Natural killer cell (primary cell): ENCODE measurements at regions not wholly inside any gene's neighbourhood (a gene's known extent, or its start where the extent isn't known, plus 50 kb on each side); places are given as distances from the start of the nearest gene placed in this dataset.

Source experiments
- ATAC-seq, 3 donors: fragments of 150-1000 bp in 2 of 3; fragments of 200-7000 bp in 1 of 3; cut with Tn5 transposase; 1 replicate in 1 of 3; 2 replicates in 2 of 3; pipeline ENCODE4 v1.10.0; 2021; ENCODE audit warnings: mild to moderate bottlenecking in 2 of 3, moderate library complexity in 2 of 3
- DNase-seq, 2 donors: peaks; one replicate each; pipeline versions ENCODE4 v3.0.0 to v3.0.0-alpha.2; 2013 to 2021; ENCODE audit warnings: mixed read lengths in 1 of 2
- H3K27ac ChIP-seq: one replicate; pipeline ENCODE4 v1.5.1; 2013; ENCODE audit warnings: mild to moderate bottlenecking, low read length
- H3K27me3 ChIP-seq: one replicate; pipeline ENCODE4 v1.6.1; 2013; ENCODE audit warnings: low read length; ENCODE audit not compliant: control insufficient read depth, insufficient read depth
- H3K36me3 ChIP-seq: one replicate; pipeline ENCODE4 v1.6.1; 2013; ENCODE audit warnings: low read length; ENCODE audit not compliant: control insufficient read depth, insufficient read depth
- H3K4me1 ChIP-seq: one replicate; pipeline ENCODE4 v1.6.1; 2013; ENCODE audit warnings: low read length; ENCODE audit not compliant: control insufficient read depth, insufficient read depth
- H3K4me3 ChIP-seq: one replicate; pipeline ENCODE4 v1.5.1; 2013; ENCODE audit warnings: low read length
- H3K9me3 ChIP-seq: one replicate; pipeline ENCODE4 v1.6.1; 2013; ENCODE audit warnings: low read length; ENCODE audit not compliant: control insufficient read depth, insufficient read depth
- H3K27ac Mint-ChIP-seq, 2 donors: one replicate each; pipeline ENCODE4 v1.8.0; 2022; ENCODE audit warnings: mild to moderate bottlenecking in 2 of 2, mixed read lengths in 2 of 2, moderate library complexity in 1 of 2
- H3K27me3 Mint-ChIP-seq, 2 donors: one replicate each; pipeline ENCODE4 v1.8.0; 2022; ENCODE audit warnings: low read depth in 2 of 2, mixed read lengths in 2 of 2
- H3K36me3 Mint-ChIP-seq: one replicate; pipeline ENCODE4 v1.8.0; 2022; ENCODE audit warnings: mixed read lengths
- H3K4me1 Mint-ChIP-seq, 2 donors: one replicate each; pipeline ENCODE4 v1.8.0; 2022; ENCODE audit warnings: mixed read lengths in 2 of 2
- H3K4me3 Mint-ChIP-seq: one replicate; pipeline ENCODE4 v1.8.0; 2022; ENCODE audit warnings: mild to moderate bottlenecking, moderate library complexity, mixed read lengths
- H3K9me3 Mint-ChIP-seq, 2 donors: one replicate each; pipeline ENCODE4 v1.8.0; 2022; ENCODE audit warnings: mixed read lengths in 2 of 2
- WGBS: methylation state at CpG from one replicate; pipeline ENCODE4 v1.1.7; 2013; ENCODE audit warnings: missing lambda C conversion rate; ENCODE audit not compliant: insufficient coverage; 5-methylcytosine and 5-hydroxymethylcytosine counted together
- intact Hi-C: fragments of 100-400 bp; cut with micrococcal nuclease; formaldehyde crosslinking; loops from one replicate; pipeline ENCODE4 v1.14.2; 2022
- TF ChIP-seq, protein P1 (sequence below): fragments of 200-600 bp; IDR thresholded peaks from one replicate; pipeline ENCODE4 v1.8.0; 2022; ENCODE audit warnings: antibody characterized with exemption

DNA sequence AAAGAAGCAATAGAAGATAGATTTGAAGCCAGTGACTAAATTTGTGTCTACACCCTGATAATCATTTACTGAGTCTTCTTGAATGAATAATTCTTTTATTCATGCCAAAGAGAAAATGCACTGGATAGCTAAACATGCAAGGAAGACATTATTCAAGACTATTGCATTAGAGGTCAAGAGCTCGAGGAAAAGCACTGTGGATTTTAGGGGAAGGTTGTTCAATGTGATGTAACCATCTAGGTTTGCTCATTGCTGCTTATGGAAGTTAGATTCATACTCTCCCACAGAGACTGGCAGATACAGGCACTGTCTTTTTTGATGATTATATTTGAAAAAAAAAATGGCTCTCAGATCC, 682.1 kb downstream of the KCNA4 start:
- no peak overlapping the region for H3K27ac Mint-ChIP-seq
- no peaks in the 10 kb centered on the region for H3K4me1 ChIP-seq
- H3K4me3 ChIP-seq: no peak overlapping the region
- ATAC-seq: no peak
- H3K4me1 Mint-ChIP-seq: no peaks in the 10 kb centered on the region
- no peaks in the 10 kb centered on the region for H3K36me3 Mint-ChIP-seq
- intact Hi-C loops: no loop called here
- WGBS: 71% methylated on average over 1 of the region's 1 CpG
- TF ChIP-seq, protein P1, sequence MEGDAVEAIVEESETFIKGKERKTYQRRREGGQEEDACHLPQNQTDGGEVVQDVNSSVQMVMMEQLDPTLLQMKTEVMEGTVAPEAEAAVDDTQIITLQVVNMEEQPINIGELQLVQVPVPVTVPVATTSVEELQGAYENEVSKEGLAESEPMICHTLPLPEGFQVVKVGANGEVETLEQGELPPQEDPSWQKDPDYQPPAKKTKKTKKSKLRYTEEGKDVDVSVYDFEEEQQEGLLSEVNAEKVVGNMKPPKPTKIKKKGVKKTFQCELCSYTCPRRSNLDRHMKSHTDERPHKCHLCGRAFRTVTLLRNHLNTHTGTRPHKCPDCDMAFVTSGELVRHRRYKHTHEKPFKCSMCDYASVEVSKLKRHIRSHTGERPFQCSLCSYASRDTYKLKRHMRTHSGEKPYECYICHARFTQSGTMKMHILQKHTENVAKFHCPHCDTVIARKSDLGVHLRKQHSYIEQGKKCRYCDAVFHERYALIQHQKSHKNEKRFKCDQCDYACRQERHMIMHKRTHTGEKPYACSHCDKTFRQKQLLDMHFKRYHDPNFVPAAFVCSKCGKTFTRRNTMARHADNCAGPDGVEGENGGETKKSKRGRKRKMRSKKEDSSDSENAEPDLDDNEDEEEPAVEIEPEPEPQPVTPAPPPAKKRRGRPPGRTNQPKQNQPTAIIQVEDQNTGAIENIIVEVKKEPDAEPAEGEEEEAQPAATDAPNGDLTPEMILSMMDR: no peak
- no peaks in the 10 kb centered on the region for H3K9me3 ChIP-seq
- no peak for DNase-seq
- peaks cover 4 to 6% of the 10 kb centered on the region in 2 donors for H3K9me3 Mint-ChIP-seq
- no peaks in the 10 kb centered on the region for H3K27me3 Mint-ChIP-seq
- H3K27me3 ChIP-seq: no peaks in the 10 kb centered on the region
- H3K36me3 ChIP-seq: no peaks in the 10 kb centered on the region
- no peak overlapping the region for H3K27ac ChIP-seq
- H3K4me3 Mint-ChIP-seq: no peak overlapping the region

DNA sequence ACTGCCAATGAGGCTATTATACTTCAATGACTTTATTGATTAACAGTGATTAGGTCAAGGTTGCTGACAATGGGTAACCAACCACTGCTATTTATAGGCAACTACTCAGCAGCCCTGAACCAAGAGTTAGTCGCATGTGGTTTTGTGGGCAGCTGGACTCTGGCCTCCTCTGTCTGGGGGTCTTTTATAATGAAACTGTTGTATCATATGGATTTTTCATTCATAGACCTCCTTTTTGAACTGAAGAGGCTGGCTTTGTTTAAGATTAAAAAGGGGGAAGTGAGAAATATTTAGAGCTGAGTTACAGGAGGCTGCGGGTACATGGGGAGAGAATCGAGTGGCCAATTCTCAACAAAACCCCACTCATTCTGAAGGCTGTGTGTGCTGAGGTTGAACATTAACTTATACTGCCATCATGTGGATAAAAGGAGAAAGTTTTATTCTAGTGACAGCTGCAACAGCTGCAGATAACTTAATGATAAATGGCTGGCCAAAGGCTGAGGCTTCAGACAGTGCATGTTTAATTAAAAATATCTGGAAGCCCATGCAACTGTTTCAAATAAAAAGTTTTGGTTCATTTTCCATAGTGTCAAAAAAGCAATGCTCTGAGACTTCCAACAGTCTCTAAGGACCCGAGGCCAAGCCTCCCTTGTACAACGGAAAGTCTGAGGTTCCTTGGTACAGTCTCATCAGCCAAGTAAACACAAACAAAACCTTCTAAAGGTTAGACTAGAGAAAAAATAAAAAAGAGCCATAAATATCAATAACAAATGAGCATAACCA, 682.6 kb downstream of the KCNA4 start:
- DNase-seq: no peak

DNA sequence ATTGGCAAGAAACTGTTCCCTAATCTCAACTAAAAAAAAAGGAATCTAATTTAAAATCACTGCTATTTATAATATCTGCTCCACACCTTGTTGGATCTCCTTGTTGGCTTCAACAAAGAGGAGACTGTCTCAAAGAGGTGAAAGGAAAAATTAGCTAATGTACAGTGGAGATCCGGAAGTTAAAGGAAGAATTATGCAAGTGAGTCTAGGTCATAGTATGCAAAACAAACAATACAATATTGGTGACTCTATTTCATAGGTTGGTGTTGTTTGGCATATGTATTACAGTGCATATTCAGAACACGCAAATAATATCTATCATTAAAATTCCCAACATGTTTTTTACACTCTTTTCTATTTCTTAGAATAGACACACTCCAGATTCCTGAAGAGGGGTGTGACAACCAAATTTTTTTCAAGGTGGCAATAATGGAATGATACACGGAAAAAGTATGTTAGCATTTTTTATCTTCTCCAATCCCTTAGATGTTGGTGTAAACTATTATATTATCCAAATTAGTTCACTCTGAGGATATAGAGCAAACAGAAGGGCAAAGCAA, 685.3 kb downstream of the KCNA4 start:
- no peaks in the 10 kb centered on the region for H3K36me3 ChIP-seq
- Mint-ChIP-seq H3K36me3 (no peaks in the 10 kb centered on the region), H3K27me3 (no peaks in the 10 kb centered on the region), H3K4me3 (no peak overlapping the region), H3K4me1 (no peaks in the 10 kb centered on the region), H3K9me3 (peaks cover 3 to 4% of the 10 kb centered on the region in 2 donors), H3K27ac (no peak overlapping the region)
- H3K27me3 ChIP-seq: no peaks in the 10 kb centered on the region
- no peak for ATAC-seq
- DNase-seq: no peak
- no peak overlapping the region for H3K27ac ChIP-seq
- TF ChIP-seq, protein P1: no peak
- no peaks in the 10 kb centered on the region for H3K9me3 ChIP-seq
- H3K4me1 ChIP-seq: no peaks in the 10 kb centered on the region
- intact Hi-C loops: no loop called here
- no peak overlapping the region for H3K4me3 ChIP-seq
- WGBS: no CpG with 5 or more reads among the region's 3 CpGs

More for the DNA sequence above, 682.6 kb downstream of the KCNA4 start:
- Histone ChIP-seq H3K4me3 (no peak overlapping the region), H3K27ac (no peak overlapping the region), H3K9me3 (no peaks in the 10 kb centered on the region), H3K4me1 (no peaks in the 10 kb centered on the region), H3K36me3 (no peaks in the 10 kb centered on the region), H3K27me3 (no peaks in the 10 kb centered on the region)
- WGBS: 46% methylated on average over 2 of the region's 5 CpGs
- H3K4me1 Mint-ChIP-seq: no peaks in the 10 kb centered on the region
- intact Hi-C loops: no loop called here
- no peaks in the 10 kb centered on the region for H3K36me3 Mint-ChIP-seq
- H3K4me3 Mint-ChIP-seq: no peak overlapping the region
- no peaks in the 10 kb centered on the region for H3K27me3 Mint-ChIP-seq
- no peak for ATAC-seq
- H3K27ac Mint-ChIP-seq: no peak overlapping the region
- TF ChIP-seq, protein P1: no peak
- H3K9me3 Mint-ChIP-seq: peaks cover 4 to 6% of the 10 kb centered on the region in 2 donors
